ENCODE measurements at regions not wholly inside any gene's neighbourhood (a gene's known extent, or its start where the extent isn't known, plus 50 kb on each side); places are given as distances from the start of the nearest gene placed in this dataset.
A peak's percentile ranks its signal among the peaks of the same experiment; 100 is the strongest.
"Not testable (repeated sequence)": the region's sequence is repeated elsewhere in the genome, so short reads cannot be mapped to it uniquely, and the experiment has no call there.

- no peak for DNase-seq (ENCODE audit: low read depth)
- H3K4me3 ChIP-seq (ENCODE audit: low read depth, low read length) = no peak overlapping the region
These were observed 247.9 kb downstream of the MSX2 start for GRCh38 chr5:174972291-174972690.

- no peak overlapping the region for H3K4me3 ChIP-seq (ENCODE audit: low read depth, low read length)
- DNase-seq (ENCODE audit: low read depth) = no peak
These were observed 246.8 kb downstream of the MSX2 start for GRCh38 chr5:174971210-174971609.

GRCh38 chr5:174970502-174970901 lies 246.1 kb downstream of the MSX2 start:
- no peak for DNase-seq (ENCODE audit: low read depth)
- H3K4me3 ChIP-seq (ENCODE audit: low read depth, low read length) = no peak overlapping the region

- no peak for DNase-seq (ENCODE audit: low read depth)
These were observed 229.5 kb downstream of the MSX2 start for GRCh38 chr5:174953871-174954270.

GRCh38 chr5:174951151-174951780 lies 226.9 kb downstream of the MSX2 start:
- DNase-seq (ENCODE audit: low read depth) = peak; percentile 24
- H3K4me3 ChIP-seq (ENCODE audit: low read depth, low read length) = no peak overlapping the region

More at GRCh38 chr5:174953871-174954270, 229.5 kb downstream of the MSX2 start:
- H3K4me3 ChIP-seq (ENCODE audit: low read depth, low read length) = no peak overlapping the region

GRCh38 chr5:174947548-174947947 lies 223.2 kb downstream of the MSX2 start:
- no peak overlapping the region for H3K4me3 ChIP-seq (ENCODE audit: low read depth, low read length)
- no peak for DNase-seq (ENCODE audit: low read depth)

GRCh38 chr5:174945853-174946252 lies 221.5 kb downstream of the MSX2 start:
- no peak for DNase-seq (ENCODE audit: low read depth)
- no peak overlapping the region for H3K4me3 ChIP-seq (ENCODE audit: low read depth, low read length)

GRCh38 chr5:174943785-174944184 lies 219.4 kb downstream of the MSX2 start:
- no peak overlapping the region for H3K4me3 ChIP-seq (ENCODE audit: low read depth, low read length)
- DNase-seq (ENCODE audit: low read depth) = no peak

GRCh38 chr5:174943002-174943401 lies 218.6 kb downstream of the MSX2 start:
- not testable (repeated sequence) for H3K4me3 ChIP-seq (ENCODE audit: low read depth, low read length)

GRCh38 chr5:174937201-174938123 lies 213.1 kb downstream of the MSX2 start:
- no peak for DNase-seq (ENCODE audit: low read depth)
- no peak overlapping the region for H3K4me3 ChIP-seq (ENCODE audit: low read depth, low read length)

More at GRCh38 chr5:174943002-174943401, 218.6 kb downstream of the MSX2 start:
- not testable (repeated sequence) for DNase-seq (ENCODE audit: low read depth)

- DNase-seq (ENCODE audit: low read depth) = no peak
These were observed 211.6 kb downstream of the MSX2 start for GRCh38 chr5:174935854-174936474.

GRCh38 chr5:174931033-174931432 lies 206.7 kb downstream of the MSX2 start:
- not testable (repeated sequence) for DNase-seq (ENCODE audit: low read depth); H3K4me3 ChIP-seq (ENCODE audit: low read depth, low read length)

More at GRCh38 chr5:174935854-174936474, 211.6 kb downstream of the MSX2 start:
- no peak overlapping the region for H3K4me3 ChIP-seq (ENCODE audit: low read depth, low read length)

- no peak overlapping the region for H3K4me3 ChIP-seq (ENCODE audit: low read depth, low read length)
These were observed 201.2 kb downstream of the MSX2 start for GRCh38 chr5:174925586-174925985.

GRCh38 chr5:174922955-174923354 lies 198.6 kb downstream of the MSX2 start:
- no peak for DNase-seq (ENCODE audit: low read depth)
- H3K4me3 ChIP-seq (ENCODE audit: low read depth, low read length) = no peak overlapping the region

More at GRCh38 chr5:174925586-174925985, 201.2 kb downstream of the MSX2 start:
- no peak for DNase-seq (ENCODE audit: low read depth)

GRCh38 chr5:174920906-174921550 lies 196.6 kb downstream of the MSX2 start:
- H3K4me3 ChIP-seq (ENCODE audit: low read depth, low read length) = no peak overlapping the region
- DNase-seq (ENCODE audit: low read depth) = no peak

GRCh38 chr5:174919351-174919750 lies 195.0 kb downstream of the MSX2 start:
- DNase-seq (ENCODE audit: low read depth) = no peak
- no peak overlapping the region for H3K4me3 ChIP-seq (ENCODE audit: low read depth, low read length)

GRCh38 chr5:174918655-174919054 lies 194.3 kb downstream of the MSX2 start:
- DNase-seq (ENCODE audit: low read depth) = no peak

GRCh38 chr5:174917976-174918554 lies 193.7 kb downstream of the MSX2 start:
- no peak for DNase-seq (ENCODE audit: low read depth)
- no peak overlapping the region for H3K4me3 ChIP-seq (ENCODE audit: low read depth, low read length)

More at GRCh38 chr5:174918655-174919054, 194.3 kb downstream of the MSX2 start:
- no peak overlapping the region for H3K4me3 ChIP-seq (ENCODE audit: low read depth, low read length)

- DNase-seq (ENCODE audit: low read depth); H3K4me3 ChIP-seq (ENCODE audit: low read depth, low read length): not testable (repeated sequence)
These were observed 193.1 kb downstream of the MSX2 start for GRCh38 chr5:174917435-174917834.
